ENCODE measurements at regions not wholly inside any gene's neighbourhood (a gene's known extent, or its start where the extent isn't known, plus 50 kb on each side); places are given as distances from the start of the nearest gene placed in this dataset.

DNA sequence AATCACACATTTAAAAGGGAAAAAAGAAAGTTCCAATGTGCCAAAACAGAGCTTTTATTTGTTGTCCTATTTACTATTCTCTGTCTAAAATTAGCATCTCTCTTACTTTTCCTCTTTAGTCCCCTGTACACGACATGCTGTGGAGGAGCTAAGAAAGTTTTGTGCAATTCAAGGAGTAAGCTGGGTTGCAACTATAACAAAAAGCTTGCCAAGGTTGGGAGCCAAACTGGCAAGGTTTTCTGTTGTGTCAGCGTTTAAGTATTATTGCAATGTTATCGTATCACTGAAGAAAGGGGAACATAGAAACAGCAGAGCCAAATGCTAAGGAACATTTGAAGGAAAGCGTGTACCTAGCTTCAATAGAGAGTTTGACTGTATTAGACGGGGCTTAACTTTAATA, 680.8 kb downstream of the CETN3 start:
- TF ChIP-seq POLR2AphosphoS5 (IDR thresholded peaks at IDR 0.05; ENCODE audit: low read depth, low read length) = no peak
- no peak for TF ChIP-seq TAF1 (IDR thresholded peaks at IDR 0.05; ENCODE audit: borderline replicate concordance, low read depth, low read length)
- peak; percentile 57 for FAIRE-seq

DNA sequence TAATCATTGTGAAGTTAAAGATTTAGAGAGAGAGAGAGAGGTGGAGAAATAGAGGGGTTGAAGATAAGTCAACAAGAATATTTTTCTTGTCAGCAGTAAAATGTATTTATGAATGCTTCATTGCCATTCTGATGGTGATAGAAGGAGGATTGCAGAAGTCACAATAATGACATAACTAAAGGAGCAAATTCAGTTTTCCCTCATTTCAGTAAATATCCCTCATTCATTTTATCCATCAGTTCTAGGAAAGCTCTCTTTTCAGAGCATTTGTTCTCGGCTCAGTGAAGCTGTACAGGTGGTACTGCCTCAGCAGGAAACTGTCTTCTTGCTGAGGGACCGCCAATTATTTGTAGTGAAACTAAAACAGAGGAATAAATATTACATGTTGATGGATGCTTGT, 681.4 kb downstream of the CETN3 start:
- FAIRE-seq (peak; percentile 77), DNase-seq (ENCODE audit: insufficient read length) (no peak)
- no peak for TF ChIP-seq TAF1 (IDR thresholded peaks at IDR 0.05; ENCODE audit: borderline replicate concordance, low read depth, low read length)
- TF ChIP-seq POLR2A (IDR thresholded peaks at IDR 0.05; ENCODE audit: low read depth, low read length) = no peak
- no peak for TF ChIP-seq POLR2AphosphoS5 (IDR thresholded peaks at IDR 0.05; ENCODE audit: low read depth, low read length)

More for the DNA sequence above, 680.8 kb downstream of the CETN3 start:
- DNase-seq (ENCODE audit: insufficient read length) = no peak

DNA sequence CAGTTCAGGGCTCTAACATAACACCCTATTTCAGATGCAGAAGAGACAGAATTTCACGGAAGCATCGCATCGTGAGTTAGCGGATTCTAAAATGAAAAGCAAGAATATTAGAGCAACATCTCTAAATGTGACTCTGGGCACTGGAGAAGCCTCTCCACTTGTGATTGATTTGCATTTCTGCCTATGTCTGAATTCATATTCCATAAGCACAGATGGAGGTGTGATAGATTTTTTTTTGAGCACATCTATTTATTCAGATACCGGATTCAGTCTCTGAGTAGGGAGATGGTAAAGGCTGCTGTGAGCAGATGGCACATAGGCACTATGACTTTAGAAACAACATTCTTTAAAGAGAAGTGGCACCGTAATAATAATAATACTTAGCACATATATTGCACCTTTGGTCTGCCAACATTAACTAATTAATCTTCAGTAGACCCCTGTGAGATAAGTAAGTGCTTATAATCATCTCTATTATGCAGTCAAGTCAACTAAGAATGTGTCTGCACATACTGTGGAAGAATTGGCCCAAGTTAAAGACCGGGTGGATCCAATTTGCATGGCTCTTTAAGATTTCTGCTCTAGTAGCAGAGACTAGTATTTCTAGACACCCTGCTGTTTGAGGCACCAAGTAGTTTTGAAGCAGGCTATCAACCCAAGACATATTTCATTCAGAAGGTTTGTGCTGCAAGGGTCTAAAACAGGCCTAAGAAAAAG, 685.0 kb downstream of the CETN3 start:
- no peak for FAIRE-seq
- DNase-seq (ENCODE audit: insufficient read length) = no peak
- TF ChIP-seq TAF1 (IDR thresholded peaks at IDR 0.05; ENCODE audit: borderline replicate concordance, low read depth, low read length) (no peak), POLR2AphosphoS5 (IDR thresholded peaks at IDR 0.05; ENCODE audit: low read depth, low read length) (no peak), POLR2A (IDR thresholded peaks at IDR 0.05; ENCODE audit: low read depth, low read length) (no peak)

DNA sequence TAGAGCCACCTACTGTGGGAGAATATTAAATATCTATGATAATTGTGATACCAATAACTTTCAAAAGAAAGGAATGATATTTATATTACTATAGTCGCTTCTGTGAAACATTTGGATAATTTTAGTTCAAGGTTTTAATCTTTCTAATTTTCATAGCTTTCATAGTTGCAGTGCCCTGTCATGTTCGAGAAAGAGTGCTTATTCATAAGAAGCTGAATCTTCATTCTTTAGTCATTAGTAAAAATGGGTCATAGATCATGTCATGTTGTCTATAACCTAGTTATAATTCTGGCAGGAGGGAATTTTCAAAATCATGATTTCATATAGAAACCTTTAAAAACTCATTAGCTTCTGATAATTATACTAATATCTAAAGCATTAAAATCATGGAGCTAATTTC, 685.6 kb downstream of the CETN3 start:
- TF ChIP-seq TAF1 (IDR thresholded peaks at IDR 0.05; ENCODE audit: borderline replicate concordance, low read depth, low read length) (no peak), POLR2A (IDR thresholded peaks at IDR 0.05; ENCODE audit: low read depth, low read length) (no peak), POLR2AphosphoS5 (IDR thresholded peaks at IDR 0.05; ENCODE audit: low read depth, low read length) (no peak)
- DNase-seq (ENCODE audit: insufficient read length) (no peak), FAIRE-seq (no peak)

DNA sequence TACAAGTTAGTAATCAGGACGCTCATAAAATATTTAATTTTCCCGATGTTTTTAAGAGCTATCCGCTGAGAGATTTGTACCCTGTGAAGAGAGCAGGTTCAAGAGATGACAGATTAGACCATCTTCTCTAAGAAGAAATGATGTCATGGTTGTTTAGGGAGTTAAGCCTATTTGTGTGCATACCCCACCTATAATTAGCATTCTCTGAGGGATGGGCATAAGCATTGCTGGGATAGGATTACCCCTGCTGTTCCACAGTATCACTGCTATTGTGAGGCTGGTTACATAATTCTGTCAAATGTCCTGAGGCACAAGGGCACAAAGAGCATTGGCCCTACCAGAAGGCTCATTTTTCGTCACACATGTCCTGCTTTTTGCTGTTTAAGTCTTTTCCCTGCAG, 687.0 kb downstream of the CETN3 start:
- no peak for FAIRE-seq
- DNase-seq (ENCODE audit: insufficient read length) = no peak
- TF ChIP-seq POLR2A (IDR thresholded peaks at IDR 0.05; ENCODE audit: low read depth, low read length) (no peak), TAF1 (IDR thresholded peaks at IDR 0.05; ENCODE audit: borderline replicate concordance, low read depth, low read length) (no peak), POLR2AphosphoS5 (IDR thresholded peaks at IDR 0.05; ENCODE audit: low read depth, low read length) (no peak)

DNA sequence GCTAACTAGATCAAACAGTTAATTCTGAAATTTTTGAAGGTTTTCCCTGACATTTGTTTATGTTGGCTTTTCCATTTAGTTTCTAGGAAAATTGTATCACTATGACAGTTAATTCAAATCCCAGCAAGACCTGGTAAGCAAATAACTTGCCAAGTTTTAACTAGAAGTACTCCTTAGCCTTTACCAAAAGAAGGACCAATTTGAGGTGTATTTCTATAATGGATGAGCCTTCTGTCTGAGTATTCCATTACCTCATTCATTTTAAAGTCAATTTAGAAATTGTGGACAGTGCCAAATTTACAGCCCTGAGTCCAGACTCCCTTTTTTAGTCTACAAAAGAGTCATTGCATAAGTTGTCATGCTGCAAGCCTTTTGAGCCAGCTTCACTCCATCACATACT, 687.6 kb downstream of the CETN3 start:
- FAIRE-seq = no peak
- no peak for TF ChIP-seq POLR2A (IDR thresholded peaks at IDR 0.05; ENCODE audit: low read depth, low read length)
- TF ChIP-seq TAF1 (IDR thresholded peaks at IDR 0.05; ENCODE audit: borderline replicate concordance, low read depth, low read length) = no peak
- no peak for TF ChIP-seq POLR2AphosphoS5 (IDR thresholded peaks at IDR 0.05; ENCODE audit: low read depth, low read length)
- no peak for DNase-seq (ENCODE audit: insufficient read length)

DNA sequence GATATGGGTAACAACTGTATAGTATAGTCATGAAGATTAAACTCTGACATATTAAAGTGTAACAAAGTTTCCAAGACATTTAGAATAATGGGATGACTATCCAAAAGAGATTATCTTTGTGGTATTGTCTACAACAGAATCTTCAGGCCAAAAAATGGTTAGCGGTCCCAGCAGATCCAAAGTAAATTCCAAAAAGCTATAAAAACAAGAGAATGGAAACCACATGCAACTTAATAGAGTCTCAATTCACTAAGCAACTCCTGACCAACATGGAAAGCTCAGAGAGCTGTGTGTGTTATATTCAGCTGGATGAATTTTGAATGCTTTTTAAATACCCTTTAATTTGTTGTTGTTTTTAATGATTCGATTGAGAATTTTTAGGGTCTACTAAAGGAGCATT, 688.2 kb downstream of the CETN3 start:
- TF ChIP-seq TAF1 (IDR thresholded peaks at IDR 0.05; ENCODE audit: borderline replicate concordance, low read depth, low read length) (no peak), POLR2AphosphoS5 (IDR thresholded peaks at IDR 0.05; ENCODE audit: low read depth, low read length) (no peak), POLR2A (IDR thresholded peaks at IDR 0.05; ENCODE audit: low read depth, low read length) (no peak)

DNA sequence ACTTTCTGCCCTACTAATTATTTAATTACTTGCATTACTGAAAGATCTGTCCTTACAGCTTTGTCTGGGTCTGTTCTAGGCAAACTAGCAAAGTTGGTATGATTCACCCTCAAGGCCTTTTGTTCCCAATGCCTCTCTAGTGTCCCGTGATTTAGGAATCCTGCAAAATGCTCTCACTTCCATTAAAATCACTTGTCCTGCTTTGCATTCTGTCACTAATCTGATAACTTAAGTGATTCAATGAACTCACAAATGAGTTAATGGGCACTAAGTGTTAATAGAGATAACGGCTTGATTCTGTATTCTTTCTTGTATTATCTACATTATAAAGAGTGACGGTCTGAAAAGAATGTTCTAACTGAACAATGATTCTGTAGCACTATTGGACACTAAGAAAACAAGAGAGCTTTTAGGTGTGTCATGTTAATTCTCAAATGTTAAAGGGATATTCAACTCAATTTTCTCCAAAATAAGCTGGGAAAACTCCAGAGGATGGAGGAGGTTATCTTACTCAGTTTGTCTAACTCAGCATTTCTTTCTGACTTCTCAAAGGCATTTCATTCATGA, 697.3 kb downstream of the CETN3 start:
- DNase-seq (ENCODE audit: insufficient read length) = no peak
- no peak for FAIRE-seq
- TF ChIP-seq POLR2A (IDR thresholded peaks at IDR 0.05; ENCODE audit: low read depth, low read length) (no peak), TAF1 (IDR thresholded peaks at IDR 0.05; ENCODE audit: borderline replicate concordance, low read depth, low read length) (no peak)

More for the DNA sequence above, 688.2 kb downstream of the CETN3 start:
- DNase-seq (ENCODE audit: insufficient read length) = no peak
- FAIRE-seq = no peak

DNA sequence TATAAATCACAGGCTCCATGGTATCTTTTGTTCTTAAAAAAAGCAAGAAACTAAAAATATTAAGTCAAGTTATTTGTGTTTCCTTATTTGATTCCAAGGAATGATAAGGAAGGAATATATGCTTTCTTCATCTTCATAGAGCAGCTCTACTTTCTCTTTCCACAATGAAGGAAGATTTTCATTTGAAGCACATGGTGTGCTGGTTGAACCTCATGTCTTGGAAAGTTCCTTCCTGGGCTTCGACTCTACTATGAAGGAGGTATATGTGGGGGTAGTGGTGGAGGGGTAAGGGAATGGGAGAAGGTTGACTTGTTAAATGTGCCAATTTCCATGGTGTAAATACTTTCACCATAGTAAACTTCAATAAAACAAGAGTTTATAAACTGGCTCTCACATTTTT, 698.0 kb downstream of the CETN3 start:
- TF ChIP-seq POLR2A (IDR thresholded peaks at IDR 0.05; ENCODE audit: low read depth, low read length) = no peak
- TF ChIP-seq TAF1 (IDR thresholded peaks at IDR 0.05; ENCODE audit: borderline replicate concordance, low read depth, low read length) = no peak
- no peak for TF ChIP-seq POLR2AphosphoS5 (IDR thresholded peaks at IDR 0.05; ENCODE audit: low read depth, low read length)
- FAIRE-seq = no peak
- DNase-seq (ENCODE audit: insufficient read length) = no peak

DNA sequence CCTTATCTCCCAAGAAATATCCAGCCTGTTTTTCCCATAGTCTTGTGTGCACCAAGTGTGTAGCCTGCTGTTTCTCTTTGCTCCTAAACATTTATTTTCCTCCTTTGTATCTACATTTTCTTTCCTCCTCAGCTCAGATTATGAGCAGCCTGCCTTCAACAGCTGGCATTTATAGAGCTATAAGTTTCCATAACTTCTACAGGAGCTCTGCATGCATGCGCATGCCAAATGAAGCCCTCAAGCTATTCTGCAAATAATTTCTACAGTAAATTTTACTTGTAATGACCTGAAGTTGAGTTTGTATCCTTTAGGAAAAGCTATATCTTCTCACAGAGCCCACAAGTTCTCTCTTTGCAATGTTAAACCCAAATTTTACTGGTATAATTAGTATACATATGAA, 699.5 kb downstream of the CETN3 start:
- FAIRE-seq (no peak), DNase-seq (ENCODE audit: insufficient read length) (no peak)
- TF ChIP-seq POLR2A (IDR thresholded peaks at IDR 0.05; ENCODE audit: low read depth, low read length) (no peak), TAF1 (IDR thresholded peaks at IDR 0.05; ENCODE audit: borderline replicate concordance, low read depth, low read length) (no peak), POLR2AphosphoS5 (IDR thresholded peaks at IDR 0.05; ENCODE audit: low read depth, low read length) (no peak)

DNA sequence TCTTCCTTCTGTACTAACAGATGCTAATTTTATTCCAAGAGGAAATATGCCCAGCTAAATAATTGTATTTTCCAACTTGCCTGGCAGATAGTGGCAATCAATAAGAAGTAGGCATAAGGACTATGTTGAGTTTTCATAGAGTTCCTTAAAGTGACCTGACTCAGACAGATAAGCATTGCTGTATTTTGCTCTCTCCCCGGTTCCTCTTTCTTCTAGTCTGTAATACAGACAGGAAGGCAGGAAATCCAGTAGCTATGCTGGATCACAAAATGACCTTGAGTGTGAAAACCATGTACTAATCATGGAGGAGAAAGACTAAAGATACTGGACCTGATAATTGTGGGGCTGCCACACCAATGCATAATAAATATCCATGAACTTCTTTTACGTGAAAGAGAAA, 701.7 kb downstream of the CETN3 start:
- TF ChIP-seq POLR2AphosphoS5 (IDR thresholded peaks at IDR 0.05; ENCODE audit: low read depth, low read length) (no peak), TAF1 (IDR thresholded peaks at IDR 0.05; ENCODE audit: borderline replicate concordance, low read depth, low read length) (no peak), POLR2A (IDR thresholded peaks at IDR 0.05; ENCODE audit: low read depth, low read length) (no peak)
- DNase-seq (ENCODE audit: insufficient read length) = no peak
- FAIRE-seq = peak; percentile 30

DNA sequence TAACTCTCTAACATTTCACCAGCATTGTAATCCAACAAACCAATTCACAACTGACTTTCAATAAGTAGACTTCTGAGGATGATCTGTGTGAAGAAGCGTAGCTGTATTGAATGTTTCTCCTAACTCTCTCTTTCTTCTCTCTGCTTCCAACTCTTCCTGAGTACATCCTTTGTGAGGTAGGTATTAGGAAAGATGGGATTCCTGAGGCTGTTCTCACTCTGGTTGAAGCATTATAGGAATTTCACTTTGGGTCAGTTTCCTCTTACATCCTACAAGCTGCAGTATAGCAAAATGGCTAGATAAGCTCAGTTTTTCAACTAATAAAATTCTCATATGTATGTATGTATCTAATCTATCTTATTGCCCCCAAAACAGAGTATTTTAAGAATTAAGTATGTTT, 702.8 kb downstream of the CETN3 start:
- TF ChIP-seq POLR2AphosphoS5 (IDR thresholded peaks at IDR 0.05; ENCODE audit: low read depth, low read length) = no peak
- no peak for TF ChIP-seq TAF1 (IDR thresholded peaks at IDR 0.05; ENCODE audit: borderline replicate concordance, low read depth, low read length)
- TF ChIP-seq POLR2A (IDR thresholded peaks at IDR 0.05; ENCODE audit: low read depth, low read length) = no peak
- no peak for DNase-seq (ENCODE audit: insufficient read length)
- FAIRE-seq = no peak

All from GM12892 (cell line).